Testis (tissue), 2 donors: ENCODE measurements at regions not wholly inside any gene's neighbourhood (a gene's known extent, or its start where the extent isn't known, plus 50 kb on each side); places are given as distances from the start of the nearest gene placed in this dataset.

Experiments used
- CTCF ChIP-seq, 3 experiments: fragments of 450-650 bp in 2 of 3; fragments of 200-600 bp in 1 of 3; sonication (generic) in 1 of 3; IDR thresholded peaks; one replicate each; pipeline ENCODE4 v1.5.1; 2016 to 2019; ENCODE audit warnings: antibody characterized with exemption in 3 of 3, mild to moderate bottlenecking in 2 of 3, moderate library complexity in 1 of 3
- POLR2A ChIP-seq: fragments of 450-650 bp; IDR thresholded peaks from one replicate; pipeline ENCODE4 v1.6.1; 2017; ENCODE audit warnings: antibody characterized with exemption, mild to moderate bottlenecking, moderate library complexity

GRCh38 chr11:127644366-127644765, 643.8 kb upstream of the KIRREL3 start:
- TF ChIP-seq CTCF (IDR thresholded peaks at IDR 0.05) (no peak), POLR2A (no peak)
